ENCODE measurements at regions not wholly inside any gene's neighbourhood (a gene's known extent, or its start where the extent isn't known, plus 50 kb on each side); places are given as distances from the start of the nearest gene placed in this dataset.
A peak's percentile ranks its signal among the peaks of the same experiment; 100 is the strongest.

DNA sequence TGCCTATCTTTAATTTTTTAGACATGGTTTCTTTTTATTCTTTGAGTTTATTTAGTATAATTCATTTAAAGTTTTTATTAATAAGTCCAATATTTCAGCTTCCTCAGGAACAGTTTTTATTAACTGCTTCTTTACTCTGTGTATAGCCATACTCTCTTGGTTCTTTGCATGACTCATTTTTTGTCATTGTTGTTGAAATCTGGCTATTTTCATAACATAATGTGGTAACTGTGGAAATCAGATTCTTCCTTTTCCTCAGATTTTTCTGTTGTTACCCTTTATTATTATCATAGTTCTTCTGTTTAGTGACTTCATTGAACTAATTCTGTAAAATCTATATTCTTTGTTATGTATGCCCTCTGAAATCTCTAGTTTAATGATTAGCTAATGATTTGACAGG lies 124.9 kb upstream of the CYSLTR1 start:
- no peak overlapping the region for H3K27ac ChIP-seq (ENCODE audit: low read depth in 1 of 3, low read length in 2 of 3)
- H3K4me1 ChIP-seq (ENCODE audit: control insufficient read depth in 3 of 3, insufficient read depth in 2 of 3, low read depth in 1 of 3, low read length in 2 of 3): no peaks in the 10 kb centered on the region
- DNase-seq: no peak
- H3K4me3 ChIP-seq (ENCODE audit: low read depth in 1 of 3, low read length in 3 of 3): no peak overlapping the region
- H3K27me3 ChIP-seq (ENCODE audit: control insufficient read depth in 3 of 3, insufficient read depth in 3 of 3, low read length in 3 of 3): no peaks in the 10 kb centered on the region
- H3K9me3 ChIP-seq (ENCODE audit: control insufficient read depth in 2 of 2, insufficient read depth in 1 of 2, low read depth in 1 of 2, low read length in 1 of 2): peaks cover 0 to 2% of the 10 kb centered on the region in 2 donors
- H3K36me3 ChIP-seq (ENCODE audit: control insufficient read depth in 3 of 3, insufficient read depth in 2 of 3, low read depth in 1 of 3, low read length in 3 of 3): no peaks in the 10 kb centered on the region
- no peak for FAIRE-seq

DNA sequence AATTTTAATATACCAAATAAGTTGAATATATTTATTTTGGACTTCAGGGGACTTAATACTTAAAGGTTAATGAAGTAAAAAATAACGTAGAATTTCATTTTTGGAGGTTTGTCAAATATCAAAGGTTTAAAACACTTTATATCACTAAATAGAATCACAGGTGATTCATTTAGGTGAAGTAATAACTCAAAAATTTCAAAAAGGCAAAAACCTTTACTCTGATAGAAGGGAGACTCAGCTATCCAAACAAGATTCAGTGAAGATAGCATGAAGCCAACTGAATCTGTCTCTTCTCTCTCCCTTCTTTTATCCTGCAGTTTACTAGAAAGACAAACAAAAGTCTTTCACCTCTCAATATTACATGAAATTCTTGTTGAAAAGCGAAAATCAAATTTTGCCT lies 110.2 kb upstream of the CYSLTR1 start:
- FAIRE-seq (no peak), DNase-seq (no peak)
- 42 to 79% (median 66%) methylated on average over 2 of the region's 2 CpGs for WGBS, 3 donors

DNA sequence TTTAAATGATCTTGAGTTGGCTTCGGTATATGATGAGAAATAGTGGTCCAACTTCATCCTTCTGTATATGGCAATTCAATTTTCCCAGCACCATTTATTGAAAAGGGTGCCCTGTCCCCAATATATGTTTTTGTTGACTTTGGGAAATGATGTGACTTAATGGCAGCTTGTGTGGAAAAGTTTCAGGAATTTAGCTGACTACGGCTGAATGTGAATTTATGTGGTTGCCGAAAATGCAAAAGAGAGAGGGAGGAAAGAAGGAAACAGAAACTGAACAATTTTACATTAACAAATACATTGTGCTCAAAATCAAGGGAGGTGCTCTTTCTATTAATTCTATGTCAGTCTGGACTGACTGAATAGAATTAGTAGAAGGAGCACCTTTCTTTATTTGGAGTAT lies 101.8 kb upstream of the CYSLTR1 start:
- no peak overlapping the region for H3K27ac ChIP-seq (ENCODE audit: low read depth in 1 of 3, low read length in 2 of 3)
- H3K27me3 ChIP-seq (ENCODE audit: control insufficient read depth in 3 of 3, insufficient read depth in 3 of 3, low read length in 3 of 3): no peaks in the 10 kb centered on the region
- no peaks in the 10 kb centered on the region for H3K4me1 ChIP-seq (ENCODE audit: control insufficient read depth in 3 of 3, insufficient read depth in 2 of 3, low read depth in 1 of 3, low read length in 2 of 3)
- FAIRE-seq (no peak), DNase-seq (no peak)
- H3K36me3 ChIP-seq (ENCODE audit: control insufficient read depth in 3 of 3, insufficient read depth in 2 of 3, low read depth in 1 of 3, low read length in 3 of 3): no peaks in the 10 kb centered on the region
- 85 to 97% (median 94%) methylated on average over 3 of the region's 3 CpGs for WGBS, 3 donors
- H3K4me3 ChIP-seq (ENCODE audit: low read depth in 1 of 3, low read length in 3 of 3): no peak overlapping the region
- no peaks in the 10 kb centered on the region for H3K9me3 ChIP-seq (ENCODE audit: control insufficient read depth in 2 of 2, insufficient read depth in 1 of 2, low read depth in 1 of 2, low read length in 1 of 2)

More for the DNA sequence above, 110.2 kb upstream of the CYSLTR1 start:
- no peak overlapping the region for H3K27ac ChIP-seq (ENCODE audit: low read depth in 1 of 3, low read length in 2 of 3)
- no peaks in the 10 kb centered on the region for H3K27me3 ChIP-seq (ENCODE audit: control insufficient read depth in 3 of 3, insufficient read depth in 3 of 3, low read length in 3 of 3)
- H3K4me3 ChIP-seq (ENCODE audit: low read depth in 1 of 3, low read length in 3 of 3): no peak overlapping the region
- no peaks in the 10 kb centered on the region for H3K4me1 ChIP-seq (ENCODE audit: control insufficient read depth in 3 of 3, insufficient read depth in 2 of 3, low read depth in 1 of 3, low read length in 2 of 3)
- H3K9me3 ChIP-seq (ENCODE audit: control insufficient read depth in 2 of 2, insufficient read depth in 1 of 2, low read depth in 1 of 2, low read length in 1 of 2): no peaks in the 10 kb centered on the region
- H3K36me3 ChIP-seq (ENCODE audit: control insufficient read depth in 3 of 3, insufficient read depth in 2 of 3, low read depth in 1 of 3, low read length in 3 of 3): no peaks in the 10 kb centered on the region

DNA sequence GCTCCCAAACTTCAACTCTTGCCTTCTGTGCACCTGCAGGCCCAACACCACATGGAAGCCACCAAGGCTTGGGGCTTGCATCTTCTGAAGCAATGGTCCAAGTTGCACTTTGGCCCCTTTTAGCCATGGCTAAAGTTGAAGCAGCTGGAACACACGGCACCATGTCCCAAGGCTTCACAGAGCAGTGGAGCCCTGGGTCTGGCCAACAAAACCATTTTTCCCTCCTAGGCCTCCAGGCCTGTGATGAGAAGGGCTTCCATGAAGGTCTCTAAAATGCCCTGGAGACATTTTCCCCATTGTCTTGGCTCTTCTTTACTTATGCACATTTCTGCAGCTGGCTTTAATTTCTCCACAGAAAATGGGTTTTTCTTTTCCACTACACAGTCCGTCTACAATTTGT lies 61.3 kb upstream of the CYSLTR1 start:
- no peaks in the 10 kb centered on the region for H3K4me1 ChIP-seq (ENCODE audit: control insufficient read depth in 3 of 3, insufficient read depth in 2 of 3, low read depth in 1 of 3, low read length in 2 of 3)
- H3K27ac ChIP-seq (ENCODE audit: low read depth in 1 of 3, low read length in 2 of 3): no peak overlapping the region
- no peaks in the 10 kb centered on the region for H3K27me3 ChIP-seq (ENCODE audit: control insufficient read depth in 3 of 3, insufficient read depth in 3 of 3, low read length in 3 of 3)
- H3K4me3 ChIP-seq (ENCODE audit: low read depth in 1 of 3, low read length in 3 of 3): no peak overlapping the region
- DNase-seq (no peak), FAIRE-seq (no peak)
- no peaks in the 10 kb centered on the region for H3K36me3 ChIP-seq (ENCODE audit: control insufficient read depth in 3 of 3, insufficient read depth in 2 of 3, low read depth in 1 of 3, low read length in 3 of 3)
- 75 to 94% (median 78%) methylated on average over 2 of the region's 2 CpGs for WGBS, 3 donors
- H3K9me3 ChIP-seq (ENCODE audit: control insufficient read depth in 2 of 2, insufficient read depth in 1 of 2, low read depth in 1 of 2, low read length in 1 of 2): peaks cover 1 to 4% of the 10 kb centered on the region in 2 donors

- Histone ChIP-seq H3K4me3 (ENCODE audit: low read depth in 1 of 3, low read length in 3 of 3) (no peak overlapping the region), H3K9me3 (ENCODE audit: control insufficient read depth in 2 of 2, insufficient read depth in 1 of 2, low read depth in 1 of 2, low read length in 1 of 2) (peaks cover 1 to 4% of the 10 kb centered on the region in 2 donors)
- peak; percentile 30 for FAIRE-seq
Observed at GRCh38 chrX:78387364-78387763, 60.0 kb upstream of the CYSLTR1 start.

DNA sequence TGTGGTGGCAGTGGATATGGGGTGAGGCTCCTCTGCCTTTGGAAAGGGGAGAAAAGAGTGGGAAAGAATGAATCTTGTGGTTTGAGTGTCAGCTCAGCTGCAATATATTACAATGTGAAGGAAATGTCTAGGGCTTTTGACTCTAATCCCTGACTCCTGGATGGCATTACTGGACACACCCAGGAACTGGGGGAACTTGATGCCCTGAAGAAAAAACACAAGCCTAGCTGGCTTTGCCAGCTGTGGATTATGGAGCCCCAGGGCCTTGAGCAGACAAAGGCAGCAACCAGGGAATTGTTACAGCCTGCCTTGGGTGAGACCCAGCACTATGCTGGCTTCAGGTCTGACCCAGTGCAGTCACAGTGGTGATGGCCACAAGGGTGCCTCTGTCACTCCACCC lies 57.1 kb upstream of the CYSLTR1 start:
- no peaks in the 10 kb centered on the region for H3K4me1 ChIP-seq (ENCODE audit: control insufficient read depth in 3 of 3, insufficient read depth in 2 of 3, low read depth in 1 of 3, low read length in 2 of 3)
- no peak overlapping the region for H3K27ac ChIP-seq (ENCODE audit: low read depth in 1 of 3, low read length in 2 of 3)
- H3K4me3 ChIP-seq (ENCODE audit: low read depth in 1 of 3, low read length in 3 of 3): no peak overlapping the region
- DNase-seq (no peak), FAIRE-seq (no peak)
- H3K36me3 ChIP-seq (ENCODE audit: control insufficient read depth in 3 of 3, insufficient read depth in 2 of 3, low read depth in 1 of 3, low read length in 3 of 3): no peaks in the 10 kb centered on the region
- peaks cover 1 to 4% of the 10 kb centered on the region in 2 donors for H3K9me3 ChIP-seq (ENCODE audit: control insufficient read depth in 2 of 2, insufficient read depth in 1 of 2, low read depth in 1 of 2, low read length in 1 of 2)
- H3K27me3 ChIP-seq (ENCODE audit: control insufficient read depth in 3 of 3, insufficient read depth in 3 of 3, low read length in 3 of 3): no peaks in the 10 kb centered on the region

More at GRCh38 chrX:78387364-78387763, 60.0 kb upstream of the CYSLTR1 start:
- Histone ChIP-seq H3K27ac (ENCODE audit: low read depth in 1 of 3, low read length in 2 of 3) (no peak overlapping the region), H3K27me3 (ENCODE audit: control insufficient read depth in 3 of 3, insufficient read depth in 3 of 3, low read length in 3 of 3) (no peaks in the 10 kb centered on the region), H3K4me1 (ENCODE audit: control insufficient read depth in 3 of 3, insufficient read depth in 2 of 3, low read depth in 1 of 3, low read length in 2 of 3) (no peaks in the 10 kb centered on the region), H3K36me3 (ENCODE audit: control insufficient read depth in 3 of 3, insufficient read depth in 2 of 3, low read depth in 1 of 3, low read length in 3 of 3) (no peaks in the 10 kb centered on the region)
- DNase-seq: no peak

GRCh38 chrX:78383594-78383993 lies 56.2 kb upstream of the CYSLTR1 start:
- no peaks in the 10 kb centered on the region for H3K27me3 ChIP-seq (ENCODE audit: control insufficient read depth in 3 of 3, insufficient read depth in 3 of 3, low read length in 3 of 3)
- WGBS, 3 donors: 54 to 78% (median 75%) methylated on average over 3 of the region's 3 CpGs
- H3K9me3 ChIP-seq (ENCODE audit: control insufficient read depth in 2 of 2, insufficient read depth in 1 of 2, low read depth in 1 of 2, low read length in 1 of 2): peaks cover 1 to 4% of the 10 kb centered on the region in 2 donors
- no peak overlapping the region for H3K4me3 ChIP-seq (ENCODE audit: low read depth in 1 of 3, low read length in 3 of 3)
- no peaks in the 10 kb centered on the region for H3K36me3 ChIP-seq (ENCODE audit: control insufficient read depth in 3 of 3, insufficient read depth in 2 of 3, low read depth in 1 of 3, low read length in 3 of 3)
- DNase-seq (no peak), FAIRE-seq (no peak)
- no peak overlapping the region for H3K27ac ChIP-seq (ENCODE audit: low read depth in 1 of 3, low read length in 2 of 3)
- H3K4me1 ChIP-seq (ENCODE audit: control insufficient read depth in 3 of 3, insufficient read depth in 2 of 3, low read depth in 1 of 3, low read length in 2 of 3): no peaks in the 10 kb centered on the region

GRCh38 chrX:78378476-78379115 lies 51.2 kb upstream of the CYSLTR1 start:
- H3K27me3 ChIP-seq (ENCODE audit: control insufficient read depth in 3 of 3, insufficient read depth in 3 of 3, low read length in 3 of 3): no peaks in the 10 kb centered on the region
- H3K4me3 ChIP-seq (ENCODE audit: low read depth in 1 of 3, low read length in 3 of 3): no peak overlapping the region
- FAIRE-seq (no peak), DNase-seq (no peak)
- WGBS, 3 donors: 49 to 52% (median 50%) methylated on average over 2 of the region's 2 CpGs
- H3K9me3 ChIP-seq (ENCODE audit: control insufficient read depth in 2 of 2, insufficient read depth in 1 of 2, low read depth in 1 of 2, low read length in 1 of 2): no peaks in the 10 kb centered on the region
- no peaks in the 10 kb centered on the region for H3K36me3 ChIP-seq (ENCODE audit: control insufficient read depth in 3 of 3, insufficient read depth in 2 of 3, low read depth in 1 of 3, low read length in 3 of 3)
- H3K4me1 ChIP-seq (ENCODE audit: control insufficient read depth in 3 of 3, insufficient read depth in 2 of 3, low read depth in 1 of 3, low read length in 2 of 3): no peaks in the 10 kb centered on the region
- no peak overlapping the region for H3K27ac ChIP-seq (ENCODE audit: low read depth in 1 of 3, low read length in 2 of 3)
